ENCODE measurements at regions not wholly inside any gene's neighbourhood (a gene's known extent, or its start where the extent isn't known, plus 50 kb on each side); places are given as distances from the start of the nearest gene placed in this dataset.
A peak's percentile ranks its signal among the peaks of the same experiment; 100 is the strongest.
"Not testable (repeated sequence)": the region's sequence is repeated elsewhere in the genome, so short reads cannot be mapped to it uniquely, and the experiment has no call there.

DNA sequence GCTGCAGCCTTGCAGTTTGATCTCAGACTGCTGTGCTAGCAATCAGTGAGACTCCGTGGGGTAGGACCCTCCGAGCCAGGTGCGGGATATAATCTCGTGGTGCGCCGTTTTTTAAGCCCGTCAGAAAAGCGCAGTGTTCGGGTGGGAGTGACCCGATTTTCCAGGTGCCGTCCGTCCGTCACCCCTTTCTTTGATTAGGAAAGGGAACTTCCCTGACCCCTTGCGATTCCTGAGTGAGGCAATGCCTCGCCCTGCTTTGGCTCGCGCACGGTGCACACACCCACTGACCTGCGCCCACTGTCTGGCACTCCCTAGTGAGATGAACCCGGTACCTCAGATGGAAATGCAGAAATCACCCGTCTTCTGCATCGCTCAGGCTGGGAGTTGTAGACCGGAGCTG lies 203.2 kb downstream of the SNCAIP start:
- not testable (repeated sequence) for DNase-seq

DNA sequence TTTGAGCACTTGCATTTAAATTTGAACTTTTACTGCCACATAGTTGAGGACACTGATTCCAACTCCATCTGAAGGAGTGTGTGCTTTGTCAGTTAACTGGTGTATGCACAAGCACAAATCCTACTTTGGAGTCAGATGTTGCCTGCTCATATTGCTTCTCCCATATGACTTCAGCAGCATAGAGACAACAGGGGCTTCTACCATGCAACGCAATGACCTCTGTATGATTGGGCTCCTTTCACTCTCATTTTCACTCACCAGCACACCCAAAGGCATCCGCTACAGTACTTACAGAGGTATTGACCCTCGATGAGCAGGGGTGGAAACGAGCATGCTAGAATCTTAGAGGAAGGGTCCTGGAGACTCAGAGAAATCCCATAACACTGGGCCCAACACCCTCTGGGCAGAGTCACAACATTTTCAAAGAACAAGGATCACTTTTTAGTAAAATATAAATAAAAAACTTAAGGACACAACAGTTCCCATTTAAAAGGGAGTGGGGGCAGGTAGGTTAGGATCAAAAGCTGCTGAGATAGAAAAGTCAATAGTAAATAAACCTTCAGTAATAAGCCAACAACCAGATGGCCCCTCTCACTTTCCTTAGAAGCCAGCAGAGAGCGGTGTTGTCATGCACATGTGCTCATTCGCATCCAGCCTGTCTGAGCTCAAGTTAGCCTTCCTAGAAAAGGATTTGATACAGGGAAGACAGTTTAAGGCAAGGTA lies 203.8 kb downstream of the SNCAIP start:
- peak in 1 of 2 donors; percentile 20 for DNase-seq

DNA sequence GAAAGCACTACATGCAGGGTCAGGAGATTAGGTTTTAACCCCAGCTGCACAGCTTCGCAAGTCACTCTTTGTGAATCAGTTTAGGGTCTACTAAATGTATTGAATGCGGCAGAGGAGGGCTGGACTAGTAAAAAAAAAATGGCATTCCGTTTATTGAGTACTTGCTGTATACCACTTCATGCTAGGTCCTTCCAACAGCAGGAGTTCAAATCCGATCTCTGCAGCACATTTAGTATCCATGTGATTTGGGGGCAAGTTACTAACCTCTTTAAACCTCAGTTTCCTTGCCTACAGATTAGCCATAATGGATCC lies 204.4 kb downstream of the SNCAIP start:
- DNase-seq = no peak

DNA sequence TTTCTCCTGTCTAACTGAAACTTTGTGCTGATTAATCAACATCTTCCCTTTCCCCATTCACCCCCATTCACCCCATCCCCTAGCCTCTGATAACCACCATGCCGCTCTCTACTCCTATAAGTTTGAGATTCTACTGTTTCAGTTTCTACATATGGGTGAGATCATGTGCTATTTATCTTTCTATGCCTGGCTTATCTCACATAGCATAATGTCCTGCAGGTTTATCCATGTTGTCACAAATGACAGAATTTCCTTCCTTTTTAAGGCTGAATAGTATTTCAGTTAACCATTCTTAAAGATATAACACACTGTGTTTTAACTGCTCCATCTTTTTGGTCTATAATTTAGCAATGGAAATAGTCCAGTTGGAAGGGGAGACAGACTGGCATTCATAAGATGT lies 205.1 kb downstream of the SNCAIP start:
- DNase-seq = no peak

DNA sequence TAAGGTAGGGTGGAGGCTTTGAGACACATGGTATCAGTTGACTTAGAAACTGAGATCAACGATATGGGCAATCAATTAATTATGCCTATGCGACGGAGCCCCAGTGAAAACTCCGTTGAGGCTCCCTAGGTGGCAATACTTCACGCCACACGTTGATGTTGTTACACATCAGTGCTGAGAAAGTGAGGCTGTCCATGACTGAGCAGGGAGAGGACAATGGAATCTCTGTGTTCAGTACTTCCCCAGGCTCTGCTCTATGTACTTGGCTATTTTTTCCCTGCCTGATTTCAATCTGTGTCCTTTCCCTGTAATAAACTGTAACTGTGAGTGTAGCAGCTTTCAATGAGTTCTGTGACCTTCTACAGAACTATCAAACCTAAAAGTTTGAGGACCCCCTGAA lies 211.7 kb downstream of the SNCAIP start:
- DNase-seq = no peak

DNA sequence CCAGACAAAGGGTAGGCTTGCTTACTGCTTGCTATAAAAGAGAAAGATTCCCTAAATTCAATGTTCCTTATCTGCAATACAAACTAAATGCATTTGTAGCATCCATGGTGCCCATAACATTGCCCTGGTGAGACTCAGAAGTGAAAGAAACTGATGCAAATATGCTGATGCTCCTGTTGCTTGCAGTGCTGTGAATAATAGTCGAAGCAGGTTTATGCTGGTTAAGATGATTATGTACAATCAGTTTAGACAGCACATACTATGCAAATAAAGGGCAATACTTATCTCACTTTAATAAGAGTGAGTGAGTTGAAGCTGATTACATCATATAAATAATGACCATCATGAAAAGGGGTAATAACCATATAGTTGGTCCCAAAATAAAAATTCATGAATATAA lies 215.5 kb downstream of the SNCAIP start:
- no peak for DNase-seq

DNA sequence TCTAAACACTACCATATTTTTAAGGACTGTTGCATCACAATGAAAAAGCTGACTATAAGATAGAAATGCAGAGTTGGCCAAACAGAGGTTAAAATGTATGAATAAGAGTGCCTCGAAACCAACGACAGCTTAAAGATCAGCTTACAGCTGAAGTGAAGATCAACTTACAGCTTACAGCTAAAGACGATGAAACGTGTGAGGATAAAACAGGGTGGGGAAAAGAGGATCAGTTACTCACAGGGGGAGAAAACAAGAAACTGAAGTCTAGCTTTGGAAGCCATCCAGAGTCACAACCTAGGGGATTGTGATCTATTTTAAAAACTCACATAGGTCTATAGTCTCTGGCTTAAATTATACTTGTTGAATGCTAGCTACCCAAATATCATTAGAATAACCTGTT lies 220.0 kb downstream of the SNCAIP start:
- DNase-seq = no peak

DNA sequence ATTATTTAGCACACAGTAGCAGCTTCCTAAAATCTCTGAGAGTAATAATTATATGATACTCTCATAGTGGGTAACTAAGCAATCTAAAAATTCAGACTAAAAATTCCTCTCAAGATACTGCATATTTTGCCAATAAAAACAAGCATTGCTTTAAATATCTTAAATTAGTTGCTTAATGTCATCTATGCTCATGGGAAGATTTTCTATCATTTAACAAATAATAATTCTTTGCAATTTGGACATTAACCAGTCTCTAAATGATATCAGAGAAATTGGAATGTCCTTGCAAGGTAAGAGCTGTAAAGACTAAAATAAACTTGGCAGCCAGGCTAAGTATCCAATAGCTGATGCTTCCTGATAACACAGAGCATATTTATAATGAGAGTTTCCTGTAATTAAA lies 221.8 kb downstream of the SNCAIP start:
- DNase-seq = no peak

DNA sequence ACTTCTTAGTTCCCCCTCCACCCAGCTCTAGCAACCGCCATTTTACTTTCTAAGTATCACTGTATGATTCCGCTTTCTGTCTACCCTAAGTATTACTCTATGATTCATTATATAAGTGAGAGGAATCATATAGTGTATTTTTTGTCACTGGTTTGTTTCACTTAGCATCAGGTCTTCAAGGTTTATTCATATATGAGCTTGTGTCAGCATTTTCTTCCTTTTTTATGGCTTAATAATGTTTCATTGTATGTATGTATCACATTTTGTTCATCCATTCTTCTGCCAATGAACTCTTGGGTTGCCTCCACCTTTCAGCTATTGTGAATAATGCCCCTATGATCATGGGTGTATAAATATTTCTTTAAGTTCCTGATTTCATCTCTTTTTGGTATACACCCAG lies 222.8 kb downstream of the SNCAIP start:
- DNase-seq = no peak

DNA sequence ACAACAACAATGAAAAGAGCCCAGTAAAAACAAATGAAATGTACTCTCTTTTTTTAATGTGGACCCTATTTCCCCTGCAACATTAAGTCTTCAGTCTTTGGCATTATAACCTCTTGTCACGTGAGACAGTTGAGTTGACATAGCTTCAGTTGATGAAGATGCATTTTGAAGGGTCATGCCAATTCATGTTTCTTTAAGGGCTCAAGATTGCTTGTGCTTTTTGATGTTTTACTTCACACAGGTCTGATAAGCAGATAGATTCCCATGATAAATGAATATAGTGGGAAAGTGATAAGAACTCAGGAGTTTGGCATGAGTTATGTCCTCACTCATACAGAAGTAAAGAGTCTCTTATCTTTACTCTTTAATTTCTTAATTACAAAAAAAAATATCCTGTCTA lies 229.4 kb downstream of the SNCAIP start:
- DNase-seq = no peak

DNA sequence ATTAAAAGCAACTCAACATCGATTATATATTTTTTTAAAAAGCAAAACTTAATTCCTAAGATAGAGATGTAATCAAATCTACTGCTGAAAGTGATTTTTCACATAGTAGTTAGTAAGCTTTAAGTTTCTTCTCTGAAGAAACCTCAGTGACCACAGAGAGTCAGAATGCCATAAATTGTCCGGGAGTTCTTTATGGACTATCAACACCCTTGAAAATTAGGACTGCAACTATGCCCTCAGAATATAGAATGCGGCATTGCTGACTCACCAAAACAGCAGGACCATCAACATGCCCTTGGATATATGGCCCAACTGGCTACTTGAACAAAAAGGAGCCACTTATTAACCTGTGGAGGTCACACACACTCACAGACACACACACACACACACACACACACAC lies 228.9 kb upstream of the SNX2 start:
- no peak for DNase-seq

DNA sequence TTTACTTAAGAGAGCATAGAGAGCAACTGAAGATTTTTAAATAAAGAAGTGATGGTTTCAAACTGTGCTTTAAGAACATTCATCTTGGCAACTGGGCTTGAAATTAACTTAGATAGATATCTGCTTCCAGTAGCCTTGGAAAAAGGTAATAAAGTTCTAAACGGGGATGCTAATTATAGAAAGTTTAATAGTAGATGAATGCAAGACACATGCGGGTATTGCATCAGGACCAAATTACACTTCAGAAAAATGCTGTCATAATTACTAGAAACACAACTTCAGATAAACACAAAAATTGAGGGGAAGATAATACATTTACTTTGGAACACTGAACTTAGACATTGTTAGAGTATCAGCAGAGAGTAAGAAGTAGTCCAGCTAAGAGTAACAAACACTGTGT lies 227.7 kb upstream of the SNX2 start:
- no peak for DNase-seq

DNA sequence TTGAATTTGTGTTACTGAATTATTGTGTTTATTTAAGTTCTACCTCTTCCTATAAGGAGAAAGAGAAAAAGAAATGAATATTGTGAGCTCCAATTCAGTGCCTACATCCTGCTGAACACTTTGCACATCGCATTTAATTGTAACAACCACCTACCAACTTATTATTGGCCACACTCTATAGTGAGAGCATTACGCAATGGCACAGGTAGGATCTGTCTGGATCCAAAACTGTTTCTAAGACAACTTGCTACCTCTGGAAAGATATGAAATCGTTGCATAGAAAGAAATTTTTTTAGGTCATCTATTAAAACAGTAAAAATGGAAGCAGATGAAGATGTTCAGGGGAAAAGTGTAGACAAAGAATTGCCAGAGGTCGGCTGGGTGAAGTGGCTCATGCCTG lies 227.2 kb upstream of the SNX2 start:
- no peak for DNase-seq

DNA sequence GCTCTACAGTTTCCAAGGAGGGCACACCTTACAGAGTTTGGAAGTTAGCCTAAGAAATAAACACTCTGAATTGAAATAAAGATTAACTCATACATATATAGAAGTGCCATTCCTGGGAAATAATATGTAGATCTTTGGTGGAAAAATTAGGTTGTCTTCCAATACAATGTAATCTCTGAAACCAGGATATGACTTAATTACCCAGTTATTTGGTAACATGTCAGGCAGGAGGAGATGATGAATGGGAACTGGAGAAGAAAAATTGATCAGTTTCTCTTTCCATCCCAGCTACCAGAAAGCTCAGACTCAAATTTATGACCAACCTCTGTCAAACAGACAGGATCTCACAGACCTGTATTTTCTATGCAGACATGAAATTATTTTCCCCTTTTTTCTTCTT lies 215.2 kb upstream of the SNX2 start:
- DNase-seq = no peak

DNA sequence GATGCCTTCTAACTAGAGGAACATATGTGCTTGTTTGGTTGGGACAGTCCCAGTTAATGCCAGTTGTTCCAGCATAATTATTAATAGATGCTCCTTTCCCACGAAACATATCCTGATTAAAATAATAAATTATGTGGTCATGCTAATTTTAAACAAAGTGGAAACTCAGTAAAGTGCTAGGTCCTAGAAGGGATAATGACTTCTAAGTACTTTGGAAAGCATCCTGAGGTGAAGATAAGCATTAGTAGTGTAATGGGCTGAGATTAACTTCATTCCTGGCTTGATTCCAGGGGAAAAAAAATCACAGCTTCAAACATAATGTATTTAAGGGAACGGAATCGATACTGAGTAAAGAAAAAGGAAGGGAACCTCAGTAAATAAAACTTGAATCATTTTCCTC lies 213.7 kb upstream of the SNX2 start:
- DNase-seq = no peak

DNA sequence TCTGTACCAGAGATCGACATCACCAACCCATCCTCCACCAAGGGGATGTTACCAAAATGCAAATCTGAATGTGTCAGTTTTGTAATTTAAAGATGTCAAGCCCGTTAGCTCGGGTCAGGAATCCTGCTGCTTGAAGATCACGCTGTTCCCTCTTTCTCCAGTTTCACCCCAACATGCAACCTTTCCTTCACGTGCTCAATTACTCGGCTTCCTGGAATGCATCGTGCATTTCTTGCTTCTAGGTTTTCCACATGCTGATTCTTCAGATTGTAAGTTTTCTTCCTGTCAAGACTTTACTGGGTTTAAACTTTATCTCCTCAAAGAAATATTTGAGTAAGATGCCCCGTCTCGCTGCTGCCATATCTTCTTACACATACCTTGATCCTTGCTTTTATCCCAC lies 209.5 kb upstream of the SNX2 start:
- DNase-seq = no peak

DNA sequence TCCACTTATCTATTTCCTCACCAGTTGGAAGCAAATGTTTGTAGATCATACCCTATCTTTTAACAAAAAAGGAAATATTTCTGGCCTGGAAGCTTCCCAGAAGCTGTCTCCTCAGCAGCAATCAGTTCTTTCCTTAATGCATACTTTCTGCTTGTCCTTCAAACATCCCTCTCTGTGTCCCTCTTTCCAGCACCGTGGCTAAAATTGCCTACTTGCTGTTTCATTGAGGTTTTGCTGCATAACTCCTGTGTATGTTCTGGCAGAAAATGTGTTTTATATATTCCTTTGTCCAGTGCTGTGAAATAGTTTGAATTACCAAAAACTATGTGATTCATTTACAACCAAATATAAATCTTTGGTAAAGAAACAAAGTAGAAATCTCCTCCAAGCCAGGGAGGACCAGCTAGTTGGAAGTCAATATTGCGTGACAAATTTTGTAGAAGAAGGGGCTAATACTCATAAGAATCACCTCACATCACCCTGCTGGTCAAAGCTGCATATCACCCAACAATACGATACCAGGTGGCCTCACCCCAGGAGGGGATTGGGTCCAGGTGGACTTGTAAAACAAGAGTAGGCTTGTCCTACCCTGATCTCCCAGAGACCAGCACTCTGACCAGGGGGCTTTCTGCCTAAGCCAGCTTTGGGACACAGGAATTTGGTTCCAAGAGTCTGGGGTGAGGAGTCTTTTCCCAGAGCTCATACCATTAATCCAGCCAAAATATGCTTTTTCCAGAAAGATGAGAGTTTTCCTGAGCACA lies 198.4 kb upstream of the SNX2 start:
- no peak for DNase-seq

DNA sequence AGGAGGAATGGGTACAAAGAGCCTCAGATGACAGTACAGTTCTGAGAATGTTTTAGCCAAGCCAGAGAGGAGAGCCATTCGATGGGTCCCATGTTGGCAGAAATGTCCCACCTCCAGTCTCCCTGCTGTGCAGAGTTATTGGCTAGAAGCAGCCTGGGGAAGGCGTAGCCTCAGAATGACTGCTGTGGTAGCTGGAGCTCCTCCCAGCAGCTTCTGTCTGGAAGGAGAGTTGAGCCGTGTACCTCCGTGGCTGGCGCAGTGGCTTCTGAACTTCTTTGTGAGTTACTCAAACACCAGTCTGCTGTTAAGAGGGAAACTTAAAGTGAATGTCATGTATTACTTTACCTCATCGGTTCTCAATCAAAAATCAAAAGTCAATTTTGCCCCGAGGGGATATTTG lies 193.3 kb upstream of the SNX2 start:
- DNase-seq = no peak

DNA sequence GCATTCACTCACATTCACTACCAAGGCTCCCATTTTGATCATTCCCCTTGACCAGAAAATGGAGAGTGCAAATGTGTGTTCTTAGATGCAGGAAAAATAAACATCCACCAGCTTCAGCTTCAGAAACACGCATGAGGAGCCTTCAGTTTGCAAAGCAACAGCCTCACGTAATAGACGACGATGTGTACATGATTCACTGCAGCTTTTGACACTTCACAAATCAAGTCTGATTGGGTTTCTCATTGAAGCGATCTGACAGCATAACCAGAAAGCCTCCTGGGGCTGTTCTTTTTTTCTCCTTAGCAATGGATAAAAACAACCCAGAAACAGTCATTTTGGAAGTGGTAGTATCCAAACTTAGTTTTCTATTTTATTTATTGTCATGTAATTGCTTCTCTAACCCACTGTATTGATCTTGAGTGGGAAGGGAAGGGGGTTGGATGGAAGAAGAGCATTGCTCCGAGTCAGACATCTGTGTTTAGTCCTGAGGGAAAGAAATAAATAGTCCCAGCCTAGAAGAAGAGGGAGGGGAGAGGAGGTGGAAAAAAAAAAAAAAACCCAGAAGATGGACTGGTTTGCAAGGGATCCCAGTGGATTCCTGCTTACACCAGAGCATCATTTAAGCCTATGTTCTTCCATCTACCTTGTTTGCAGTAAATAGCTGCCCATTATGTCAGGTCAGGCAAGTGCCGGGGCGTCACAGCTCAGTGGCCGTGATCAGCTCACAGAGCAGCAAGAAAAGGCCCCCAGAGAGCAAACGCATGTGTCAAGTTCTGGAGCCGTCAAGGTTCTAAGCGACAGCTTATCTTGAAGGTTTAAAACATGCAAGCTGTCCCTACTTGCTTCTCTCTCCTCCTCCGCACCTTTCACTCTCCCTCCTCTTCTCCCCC lies 190.2 kb upstream of the SNX2 start:
- DNase-seq = no peak

DNA sequence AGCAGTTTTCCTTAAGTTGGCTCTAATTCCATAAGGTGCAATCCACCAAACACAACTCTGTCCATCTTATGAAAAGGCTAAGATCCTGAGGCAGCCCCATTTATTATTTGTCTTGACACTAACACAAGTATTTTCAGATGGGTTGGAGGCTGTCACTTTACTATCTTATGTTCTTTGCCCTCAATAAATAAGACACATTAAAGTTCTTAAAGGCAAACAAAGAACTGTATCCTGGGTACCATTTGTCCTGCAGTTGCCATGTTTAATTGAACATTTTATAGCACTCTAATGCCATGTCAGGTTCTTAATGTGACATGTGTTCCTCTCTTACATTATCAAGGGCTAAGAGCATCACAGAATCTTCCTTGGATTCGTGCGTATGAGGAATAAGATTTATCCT lies 189.5 kb upstream of the SNX2 start:
- DNase-seq = no peak

DNA sequence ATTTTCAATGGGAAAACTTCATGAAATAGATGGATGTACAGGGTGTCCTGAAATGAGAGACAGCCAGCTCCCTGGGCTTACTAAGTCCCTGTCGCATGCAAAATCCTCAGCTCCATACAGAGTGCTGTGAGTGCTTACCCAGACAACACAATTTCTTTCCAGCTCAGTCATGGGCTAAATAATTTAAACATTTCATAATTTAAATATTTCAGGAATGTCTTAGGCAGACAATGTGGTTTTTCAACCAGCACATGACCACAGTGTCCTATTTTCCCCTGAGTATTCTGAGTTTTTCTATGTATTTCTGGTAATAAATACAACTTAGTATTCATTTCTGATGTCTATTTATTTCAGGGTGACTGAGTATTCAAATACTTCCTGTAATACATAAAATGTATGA lies 188.5 kb upstream of the SNX2 start:
- no peak for DNase-seq

DNA sequence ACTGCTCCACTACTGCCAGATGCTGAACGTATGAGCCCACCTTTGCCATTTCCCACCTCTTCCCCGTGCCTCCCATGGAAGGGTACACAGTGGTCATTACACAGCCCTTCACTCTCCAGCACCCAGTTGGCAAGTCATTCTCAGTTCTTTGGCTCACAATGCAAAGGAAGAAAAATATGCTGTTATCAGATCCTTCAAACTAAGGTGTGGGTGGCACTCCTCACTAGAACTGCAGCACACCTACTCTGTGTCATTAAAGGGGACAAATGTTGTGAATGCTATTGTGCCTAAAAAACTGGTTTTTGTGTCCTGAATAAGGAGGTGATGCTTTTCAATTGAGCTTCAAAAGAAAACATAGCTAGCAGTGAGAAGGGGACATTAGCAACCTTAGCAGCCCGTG lies 183.1 kb upstream of the SNX2 start:
- no peak for DNase-seq

DNA sequence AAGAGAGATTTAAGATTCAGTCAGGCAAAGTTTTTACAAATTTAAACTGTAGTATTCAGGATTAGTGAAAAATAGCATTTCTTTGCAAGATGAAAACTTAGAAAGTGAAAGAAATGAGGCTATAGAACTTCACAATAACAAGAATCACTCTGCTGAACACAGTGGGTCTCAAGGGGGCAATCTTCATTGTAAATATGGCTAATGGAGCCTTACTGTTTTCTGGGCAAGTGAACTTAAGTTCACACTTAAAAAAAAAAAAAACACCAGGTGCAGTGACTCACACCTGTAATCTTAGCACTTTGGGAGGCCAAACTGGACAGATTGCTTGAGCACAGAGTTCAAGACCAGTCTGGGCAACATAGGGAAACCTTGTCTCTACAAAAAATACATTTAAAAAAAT lies 175.9 kb upstream of the SNX2 start:
- no peak for DNase-seq

DNA sequence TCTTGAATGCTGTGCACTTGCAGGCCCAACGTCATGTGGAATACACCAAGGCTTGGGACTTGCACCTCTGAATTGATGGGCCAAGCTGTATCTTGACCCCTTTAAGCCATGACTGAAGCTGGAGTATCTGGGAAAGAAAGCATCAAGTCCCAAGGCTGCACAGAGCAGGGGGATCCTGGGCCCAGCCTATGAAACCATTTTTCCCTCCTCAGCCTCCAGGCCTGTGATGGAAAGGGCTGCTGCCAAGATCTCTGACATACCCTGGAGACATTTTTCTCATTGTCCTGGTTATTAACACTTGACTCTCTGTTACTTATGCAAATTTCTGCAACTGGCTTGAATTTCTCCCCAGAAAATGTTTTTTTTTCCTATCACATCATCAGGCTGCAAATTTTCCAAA lies 174.0 kb upstream of the SNX2 start:
- no peak for DNase-seq
